H1 (cell line): ENCODE measurements at regions not wholly inside any gene's neighbourhood (a gene's known extent, or its start where the extent isn't known, plus 50 kb on each side); places are given as distances from the start of the nearest gene placed in this dataset.

ENCODE experiments used
- CTCF ChIA-PET: fragments of 300-600 bp; sonication (Branson Sonifier 250); formaldehyde crosslinking; loops from one replicate; lab custom pipeline; 2021; ENCODE audit not compliant: partially characterized antibody; lab: Charles Lee
- POLR2A ChIA-PET: fragments of 300-600 bp; sonication (Branson Sonifier 250); formaldehyde crosslinking; loops from one replicate; lab custom pipeline; 2021; ENCODE audit warnings: inconsistent platforms; ENCODE audit not compliant: partially characterized antibody; lab: Charles Lee
- DNase-seq, 2 experiments: peaks; one replicate each; pipeline versions ENCODE4 v3.0.0 to v3.0.0-alpha.2; 2010 to 2022; ENCODE audit warnings: low spot score in 2 of 2, low read depth in 1 of 2, mixed read lengths in 1 of 2
- FAIRE-seq: peaks from 2 replicates; lab custom pipeline; 2011; peaks lifted over from hg19 to GRCh38; lab: Jason Lieb, UNC
- H2AFZ ChIP-seq: 2 replicates; pipeline ENCODE4 v1.8.1; 2012; ENCODE audit warnings: low read length, inconsistent platforms
- H2AK5ac ChIP-seq: 2 replicates; pipeline ENCODE4 v1.6.1; 2013; ENCODE audit warnings: low read depth, low read length
- H2BK120ac ChIP-seq: replicated peaks from 2 replicates; pipeline ENCODE3; 2013; ENCODE audit warnings: low read depth, low read length, inconsistent platforms
- H2BK12ac ChIP-seq: 2 replicates; pipeline ENCODE4 v1.6.1; 2013; ENCODE audit warnings: low read depth, low read length
- H2BK15ac ChIP-seq: 2 replicates; pipeline ENCODE4 v1.6.1; 2013; ENCODE audit warnings: low read length
- H2BK20ac ChIP-seq: 2 replicates; pipeline ENCODE4 v1.6.1; 2013; ENCODE audit warnings: low read length
- H2BK5ac ChIP-seq: 2 replicates; pipeline ENCODE4 v1.6.1; 2013; ENCODE audit warnings: low read depth, low read length
- H3K14ac ChIP-seq: 2 replicates; pipeline ENCODE4 v1.6.1; 2013; ENCODE audit warnings: inconsistent platforms; ENCODE audit not compliant: insufficient read length
- H3K18ac ChIP-seq: 2 replicates; pipeline ENCODE4 v1.6.1; 2013; ENCODE audit warnings: low read length; ENCODE audit errors: extremely low read depth
- H3K23ac ChIP-seq: 2 replicates; pipeline ENCODE4 v1.6.1; 2013; ENCODE audit warnings: inconsistent platforms; ENCODE audit not compliant: insufficient read length
- H3K23me2 ChIP-seq: 2 replicates; pipeline ENCODE4 v1.6.1; 2013; ENCODE audit warnings: low read depth, low read length
- H3K27ac ChIP-seq: 2 replicates; pipeline ENCODE4 v1.6.1; 2011; ENCODE audit warnings: low read depth, low read length, inconsistent platforms
- H3K27me3 ChIP-seq, 4 experiments: replicated peaks in 1 of 4; 1 replicate in 1 of 4; 2 replicates in 3 of 4; pipeline versions ENCODE4 v1.6.1 to v1.8.1; 2011 to 2013; ENCODE audit warnings: low read length in 3 of 4, mild to moderate bottlenecking in 3 of 4, inconsistent platforms in 2 of 4, mixed read lengths in 2 of 4, moderate library complexity in 1 of 4; ENCODE audit not compliant: control insufficient read depth in 3 of 4, insufficient read depth in 3 of 4; ENCODE audit errors: extremely low read depth in 1 of 4
- H3K36me3 ChIP-seq, 4 experiments: 2 replicates each; pipeline versions ENCODE4 v1.6.1 to v1.8.1; 2011 to 2013; ENCODE audit warnings: mild to moderate bottlenecking in 4 of 4, low read length in 3 of 4, moderate library complexity in 2 of 4, control low read depth in 1 of 4, inconsistent platforms in 1 of 4; ENCODE audit not compliant: insufficient read depth in 4 of 4, control insufficient read depth in 2 of 4
- H3K4ac ChIP-seq: replicated peaks from 2 replicates; pipeline ENCODE3; 2013; ENCODE audit warnings: low read length, low read depth, mixed read lengths, inconsistent platforms; ENCODE audit not compliant: insufficient read length
- H3K4me1 ChIP-seq, 4 experiments: replicated peaks in 1 of 4; 1 replicate in 1 of 4; 2 replicates in 3 of 4; pipeline versions ENCODE4 v1.6.1 to v1.8.1; 2011 to 2013; ENCODE audit warnings: low read length in 3 of 4, inconsistent platforms in 2 of 4, mixed read lengths in 1 of 4; ENCODE audit not compliant: insufficient read depth in 4 of 4, control insufficient read depth in 3 of 4
- H3K4me2 ChIP-seq, 2 experiments: 2 replicates each; pipeline versions ENCODE4 v1.6.1 to v1.8.1; 2011 to 2013; ENCODE audit warnings: low read depth in 2 of 2, low read length in 2 of 2, control low read depth in 1 of 2, inconsistent platforms in 1 of 2, mild to moderate bottlenecking in 1 of 2; ENCODE audit not compliant: insufficient read depth in 1 of 2
- H3K4me3 ChIP-seq, 4 experiments: fragments of 200-600, 300-600 bp in 1 of 4; sonication (generic), shearing (Covaris generic), sonication (Bioruptor Twin) in 1 of 4; 2 replicates each; pipeline versions ENCODE4 v1.5.1 to v1.8.1; 2011 to 2016; ENCODE audit warnings: low read length in 4 of 4, low read depth in 3 of 4, control low read depth in 2 of 4, inconsistent platforms in 2 of 4, mild to moderate bottlenecking in 2 of 4, mixed read lengths in 1 of 4, moderate library complexity in 1 of 4; ENCODE audit not compliant: insufficient read depth in 2 of 4; ENCODE audit errors: extremely low read depth in 1 of 4
- H3K56ac ChIP-seq: replicated peaks from 2 replicates; pipeline ENCODE3; 2013; ENCODE audit warnings: low read depth, mild to moderate bottlenecking, mixed read lengths, low read length, inconsistent platforms; ENCODE audit not compliant: insufficient read length
- H3K79me1 ChIP-seq: 2 replicates; pipeline ENCODE4 v1.6.1; 2013; ENCODE audit warnings: low read depth, low read length, control low read depth
- H3K79me2 ChIP-seq, 2 experiments: 2 replicates each; pipeline versions ENCODE4 v1.6.1 to v1.8.1; 2012 to 2013; ENCODE audit warnings: low read length in 2 of 2, mild to moderate bottlenecking in 2 of 2, inconsistent platforms in 1 of 2; ENCODE audit not compliant: insufficient read depth in 2 of 2, control insufficient read depth in 1 of 2
- H3K9ac ChIP-seq, 4 experiments: replicated peaks in 1 of 4; 1 replicate in 1 of 4; 2 replicates in 3 of 4; pipeline versions ENCODE4 v1.6.1 to v1.8.1; 2011 to 2013; ENCODE audit warnings: low read depth in 3 of 4, low read length in 3 of 4, control low read depth in 2 of 4, mild to moderate bottlenecking in 2 of 4, moderate library complexity in 2 of 4, inconsistent platforms in 1 of 4; ENCODE audit errors: extremely low read depth in 1 of 4
- H3K9me3 ChIP-seq, 2 experiments: 2 replicates each; pipeline versions ENCODE4 v1.6.1 to v1.8.1; 2012 to 2013; ENCODE audit warnings: mild to moderate bottlenecking in 2 of 2, moderate library complexity in 2 of 2, control low read depth in 1 of 2, inconsistent platforms in 1 of 2, low read depth in 1 of 2, low read length in 1 of 2, mixed read lengths in 1 of 2; ENCODE audit not compliant: insufficient read depth in 2 of 2
- H4K20me1 ChIP-seq, 2 experiments: replicated peaks in 1 of 2; 2 replicates each; pipeline versions ENCODE3 to v1.8.1; 2011 to 2013; ENCODE audit warnings: inconsistent platforms in 2 of 2, low read length in 2 of 2, mild to moderate bottlenecking in 1 of 2; ENCODE audit not compliant: insufficient read depth in 2 of 2, control insufficient read depth in 1 of 2
- H4K5ac ChIP-seq: 2 replicates; pipeline ENCODE4 v1.6.1; 2013; ENCODE audit warnings: low read length, low read depth, mixed read lengths, inconsistent platforms; ENCODE audit not compliant: insufficient read length
- H4K8ac ChIP-seq: 2 replicates; pipeline ENCODE4 v1.8.0; 2013; ENCODE audit warnings: mild to moderate bottlenecking, moderate library complexity, low read length, inconsistent platforms; ENCODE audit not compliant: insufficient read depth; ENCODE audit errors: extremely low read depth
- H4K91ac ChIP-seq: replicated peaks from 2 replicates; pipeline ENCODE3; 2013; ENCODE audit warnings: low read length, mixed read lengths, inconsistent platforms; ENCODE audit not compliant: insufficient read length
- CTBP2 ChIP-seq: IDR thresholded peaks from 2 replicates; pipeline ENCODE4 v1.7.0; 2011; ENCODE audit warnings: borderline replicate concordance, mild to moderate bottlenecking, moderate library complexity, mixed read lengths, low read length; ENCODE audit not compliant: insufficient read depth, insufficient read length
- EGR1 ChIP-seq: IDR thresholded peaks from 2 replicates; pipeline ENCODE4 v1.6.1; 2011; ENCODE audit warnings: low read depth, low read length, borderline replicate concordance
- EP300 ChIP-seq, 2 experiments: IDR thresholded peaks; 1 replicate in 1 of 2; 2 replicates in 1 of 2; pipeline ENCODE4 v1.6.1; 2011 to 2012; ENCODE audit warnings: low read depth in 2 of 2, low read length in 2 of 2, mild to moderate bottlenecking in 2 of 2, borderline replicate concordance in 1 of 2, inconsistent platforms in 1 of 2, moderate library complexity in 1 of 2
- GTF2F1 ChIP-seq: IDR thresholded peaks from 2 replicates; pipeline ENCODE4 v1.6.1; 2012; ENCODE audit warnings: low read depth, low read length, improper control_type of control experiment, borderline replicate concordance
- HDAC6 ChIP-seq: IDR thresholded peaks from one replicate; pipeline ENCODE4 v1.7.1; 2012; ENCODE audit warnings: low read depth, mild to moderate bottlenecking, inconsistent platforms, low read length, moderate library complexity
- SIRT6 ChIP-seq: IDR thresholded peaks from one replicate; pipeline ENCODE4 v1.7.1; 2012; ENCODE audit warnings: low read length, inconsistent platforms
- TAF7 ChIP-seq: optimal IDR thresholded peaks from 2 replicates; pipeline ENCODE3; 2011; ENCODE audit warnings: low read depth, mild to moderate bottlenecking, inconsistent platforms, low read length, moderate library complexity, borderline replicate concordance
- TCF12 ChIP-seq: IDR thresholded peaks from 2 replicates; pipeline ENCODE4 v1.6.1; 2011; ENCODE audit warnings: low read depth, mild to moderate bottlenecking, low read length
- TEAD4 ChIP-seq: IDR thresholded peaks from 2 replicates; pipeline ENCODE4 v1.6.1; 2012; ENCODE audit warnings: low read depth, low read length, inconsistent platforms, mixed read lengths
- YY1 ChIP-seq: IDR thresholded peaks from 2 replicates; pipeline ENCODE4 v1.6.1; 2011; ENCODE audit warnings: low read depth, mild to moderate bottlenecking, low read length
- WGBS, 2 experiments: shearing (Covaris generic) in 1 of 2; methylation state at CpG; one replicate each; pipeline versions ENCODE4 v1.1.6 to v1.1.7; 2013 to 2015; ENCODE audit warnings: low lambda C conversion rate in 2 of 2, mixed read lengths in 2 of 2, inconsistent platforms in 1 of 2, low coverage in 1 of 2, missing lambda C conversion rate in 1 of 2; ENCODE audit not compliant: insufficient replicate concordance in 2 of 2, insufficient coverage in 1 of 2, insufficient read length in 1 of 2; ENCODE audit errors: extremely low coverage in 1 of 2, missing lambda C conversion rate in 1 of 2; 5-methylcytosine and 5-hydroxymethylcytosine counted together
- TF ChIP-seq, protein P1 (sequence below): IDR thresholded peaks from 2 replicates; pipeline ENCODE4 v1.6.1; 2012; ENCODE audit warnings: low read length, inconsistent platforms
- TF ChIP-seq, protein P2 (sequence below): IDR thresholded peaks from 2 replicates; pipeline ENCODE4 v1.6.1; 2011; ENCODE audit warnings: low read length, improper control_type of control experiment

DNA sequence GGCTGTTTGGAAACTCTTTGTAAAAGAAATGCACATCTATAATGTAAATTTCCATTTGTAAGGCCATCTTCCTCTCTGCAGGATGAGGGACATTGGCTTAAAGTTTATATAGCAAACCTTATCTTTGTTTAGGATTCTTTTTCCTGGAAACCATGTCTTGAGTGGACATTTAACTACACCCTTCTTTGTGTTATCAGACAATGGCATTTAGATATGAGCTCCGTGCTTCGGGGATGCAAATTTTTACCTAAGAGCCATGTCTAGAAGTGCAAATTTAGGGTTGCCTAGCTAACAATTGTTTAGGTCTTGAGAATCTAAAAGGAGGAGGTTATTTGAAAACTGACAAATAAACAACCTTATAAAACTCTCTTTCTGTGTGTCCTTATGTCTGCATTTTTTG, 623.8 kb downstream of the MMUT start:
- no peak overlapping the region for H3K23ac ChIP-seq
- no peak overlapping the region; the same call in 1 of the 2 replicates for H2AFZ ChIP-seq
- FAIRE-seq (no peak), DNase-seq (no peak)
- no peak overlapping the region for H4K8ac ChIP-seq
- no peak overlapping the region for H3K14ac ChIP-seq
- H3K9ac ChIP-seq = no peak overlapping the region
- H2AK5ac ChIP-seq = no peak overlapping the region
- peaks cover 0 to 2% (median 0%) of the 10 kb centered on the region in 4 experiments; a peak in 1 of 7 replicates for H3K4me1 ChIP-seq
- H4K91ac ChIP-seq = no peak overlapping the region
- H2BK12ac ChIP-seq = no peak overlapping the region
- no peak overlapping the region for H3K4me2 ChIP-seq
- no peaks in the 10 kb centered on the region for H3K79me1 ChIP-seq
- no peak overlapping the region for H2BK15ac ChIP-seq
- CTCF ChIA-PET = no interaction called here
- H3K4me3 ChIP-seq = peak overlapping the region in 1 of 4 experiments; percentile 22; a peak in 1 of 8 replicates
- H3K36me3 ChIP-seq = peaks cover 0 to 6% (median 1%) of the 10 kb centered on the region in 4 experiments; a peak in 2 of 8 replicates
- no peak overlapping the region for H3K56ac ChIP-seq
- no peaks in the 10 kb centered on the region for H3K23me2 ChIP-seq
- H3K18ac ChIP-seq = no peak overlapping the region
- H2BK5ac ChIP-seq = peak overlapping the region; percentile 35; the same call in 1 of the 2 replicates
- H2BK20ac ChIP-seq = no peak overlapping the region
- no peaks in the 10 kb centered on the region for H4K20me1 ChIP-seq
- no peak overlapping the region for H4K5ac ChIP-seq
- peaks cover 7 to 12% of the 10 kb centered on the region in 2 experiments for H3K9me3 ChIP-seq
- H2BK120ac ChIP-seq = no peak overlapping the region
- no peak overlapping the region for H3K27ac ChIP-seq
- WGBS, 2 experiments = 18% methylated on average over 2 of the region's 2 CpGs; no CpG with 5 or more reads in 1 of the 2 experiments
- no peaks in the 10 kb centered on the region for H3K79me2 ChIP-seq
- POLR2A ChIA-PET = no interaction called here
- H3K4ac ChIP-seq = no peak overlapping the region
- H3K27me3 ChIP-seq = no peaks in the 10 kb centered on the region
- TF ChIP-seq EGR1 (no peak), SIRT6 (no peak), TCF12 (no peak), YY1 (no peak), GTF2F1 (no peak), CTBP2 (no peak), EP300 (IDR thresholded peaks at IDR 0.05; ENCODE audit: borderline replicate concordance in 1 of 2, low read depth in 2 of 2, low read length in 2 of 2) (no peak), TAF7 (no peak), HDAC6 (no peak), TEAD4 (no peak)
- TF ChIP-seq, protein P1, sequence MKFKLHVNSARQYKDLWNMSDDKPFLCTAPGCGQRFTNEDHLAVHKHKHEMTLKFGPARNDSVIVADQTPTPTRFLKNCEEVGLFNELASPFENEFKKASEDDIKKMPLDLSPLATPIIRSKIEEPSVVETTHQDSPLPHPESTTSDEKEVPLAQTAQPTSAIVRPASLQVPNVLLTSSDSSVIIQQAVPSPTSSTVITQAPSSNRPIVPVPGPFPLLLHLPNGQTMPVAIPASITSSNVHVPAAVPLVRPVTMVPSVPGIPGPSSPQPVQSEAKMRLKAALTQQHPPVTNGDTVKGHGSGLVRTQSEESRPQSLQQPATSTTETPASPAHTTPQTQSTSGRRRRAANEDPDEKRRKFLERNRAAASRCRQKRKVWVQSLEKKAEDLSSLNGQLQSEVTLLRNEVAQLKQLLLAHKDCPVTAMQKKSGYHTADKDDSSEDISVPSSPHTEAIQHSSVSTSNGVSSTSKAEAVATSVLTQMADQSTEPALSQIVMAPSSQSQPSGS = no peak
- TF ChIP-seq, protein P2, sequence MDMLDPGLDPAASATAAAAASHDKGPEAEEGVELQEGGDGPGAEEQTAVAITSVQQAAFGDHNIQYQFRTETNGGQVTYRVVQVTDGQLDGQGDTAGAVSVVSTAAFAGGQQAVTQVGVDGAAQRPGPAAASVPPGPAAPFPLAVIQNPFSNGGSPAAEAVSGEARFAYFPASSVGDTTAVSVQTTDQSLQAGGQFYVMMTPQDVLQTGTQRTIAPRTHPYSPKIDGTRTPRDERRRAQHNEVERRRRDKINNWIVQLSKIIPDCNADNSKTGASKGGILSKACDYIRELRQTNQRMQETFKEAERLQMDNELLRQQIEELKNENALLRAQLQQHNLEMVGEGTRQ = no peak
